A673 (cell line): ENCODE measurements at regions not wholly inside any gene's neighbourhood (a gene's known extent, or its start where the extent isn't known, plus 50 kb on each side); places are given as distances from the start of the nearest gene placed in this dataset.
A peak's percentile ranks its signal among the peaks of the same experiment; 100 is the strongest.

Source experiments
- BruUV-seq: library from RNA; stranded (reverse); fragments of 400-500 nt; replicated peaks from 2 replicates; lab custom pipeline; 2021; lab: Mats Ljungman, UMichigan
- CTCF ChIA-PET: fragments of 300-600 bp; sonication (Branson Sonifier 250); formaldehyde crosslinking; loops from one replicate; lab custom pipeline; 2022; ENCODE audit warnings: antibody characterized with exemption; lab: Charles Lee
- POLR2A ChIA-PET: fragments of 300-600 bp; sonication (Branson Sonifier 250); formaldehyde crosslinking; loops from one replicate; lab custom pipeline; 2022; ENCODE audit warnings: antibody characterized with exemption; ENCODE audit not compliant: low non-redundant PET; lab: Charles Lee
- DNase-seq: peaks from one replicate; pipeline ENCODE4 v3.0.0-alpha.2; 2015; ENCODE audit warnings: low spot score
- H3K27ac ChIP-seq: fragments of 200-600 bp; sonication (generic); 2 replicates; pipeline ENCODE4 v1.5.1; 2016; ENCODE audit warnings: mixed run types, low read depth, mild to moderate bottlenecking, mixed read lengths, antibody characterized with exemption, low read length; ENCODE audit not compliant: poor library complexity, severe bottlenecking
- H3K27me3 ChIP-seq: fragments of 200-600 bp; sonication (generic); replicated peaks from 2 replicates; pipeline ENCODE4 v1.6.1; 2017; ENCODE audit warnings: mixed run types, low read depth, mild to moderate bottlenecking, mixed read lengths, antibody characterized with exemption, low read length; ENCODE audit not compliant: insufficient read depth, poor library complexity
- H3K36me3 ChIP-seq: fragments of 200-600 bp; sonication (generic); 2 replicates; pipeline ENCODE4 v1.6.1; 2016; ENCODE audit warnings: mixed run types, mild to moderate bottlenecking, mixed read lengths, antibody characterized with exemption, low read length; ENCODE audit not compliant: insufficient read depth, poor library complexity, severe bottlenecking
- H3K4me1 ChIP-seq: fragments of 200-600 bp; sonication (generic); 2 replicates; pipeline ENCODE4 v1.6.1; 2017; ENCODE audit warnings: mixed run types, mild to moderate bottlenecking, mixed read lengths, antibody characterized with exemption, low read length; ENCODE audit not compliant: insufficient read depth, poor library complexity, severe bottlenecking
- H3K4me3 ChIP-seq: fragments of 200-600 bp; sonication (generic); 2 replicates; pipeline ENCODE4 v1.5.1; 2016; ENCODE audit warnings: low read depth, mixed run types, mild to moderate bottlenecking, mixed read lengths, low read length; ENCODE audit not compliant: poor library complexity, severe bottlenecking
- H3K9me3 ChIP-seq: fragments of 200-600 bp; sonication (generic); 2 replicates; pipeline ENCODE4 v1.6.1; 2016; ENCODE audit warnings: mixed run types, low read depth, mild to moderate bottlenecking, mixed read lengths, antibody characterized with exemption, low read length; ENCODE audit not compliant: poor library complexity, severe bottlenecking
- CTCF ChIP-seq: fragments of 300-800, 200-600 bp; sonication (generic); conservative IDR thresholded peaks from 2 replicates; pipeline ENCODE4 v1.5.1; 2017; ENCODE audit warnings: low read depth, mild to moderate bottlenecking, antibody characterized with exemption, low read length, moderate library complexity, mixed read lengths
- EZH2 ChIP-seq: fragments of 200-600 bp; sonication (generic); IDR thresholded peaks from 2 replicates; pipeline ENCODE4 v1.6.1; 2017; ENCODE audit warnings: borderline replicate concordance, low read depth, mild to moderate bottlenecking, mixed read lengths, antibody characterized with exemption, low read length; ENCODE audit not compliant: poor library complexity, severe bottlenecking
- intact Hi-C: fragments of 100-400 bp; cut with micrococcal nuclease; formaldehyde crosslinking; loops from one replicate; pipeline ENCODE4 v1.10.0; 2022; ENCODE audit not compliant: unreplicated experiment

- POLR2A ChIA-PET = no interaction called here
- intact Hi-C loops = no loop called here
- Histone ChIP-seq H3K9me3 (no peaks in the 10 kb centered on the region), H3K36me3 (no peaks in the 10 kb centered on the region), H3K27ac (no peak overlapping the region), H3K4me1 (peaks cover 10% of the 10 kb centered on the region), H3K27me3 (no peaks in the 10 kb centered on the region), H3K4me3 (no peak overlapping the region)
- CTCF ChIA-PET = no interaction called here
- no TSS peak for BruUV-seq
- TF ChIP-seq CTCF (no peak), EZH2 (no peak)
- no peak for DNase-seq
Observed at GRCh38 chr2:139480161-139480650, 700.0 kb upstream of the NXPH2 start.

- ChIA-PET CTCF (interaction anchor here (0.6 to 1.0 kb wide), 4 partner anchors 218 to 666 kb away, joined by 3 to 7 read pairs (median 3); no protein-coding TSS in a partner anchor), POLR2A (no interaction called here)
- intact Hi-C loops = loop anchor here (10.0 kb wide), 2 partner anchors 306 to 554 kb away; no protein-coding TSS in a partner anchor
- Histone ChIP-seq H3K4me3 (no peak overlapping the region), H3K4me1 (peaks cover 17% of the 10 kb centered on the region), H3K27me3 (no peaks in the 10 kb centered on the region), H3K36me3 (no peaks in the 10 kb centered on the region), H3K9me3 (no peaks in the 10 kb centered on the region), H3K27ac (no peak overlapping the region)
- DNase-seq = peak; percentile 88
- BruUV-seq = no TSS peak
- no peak for TF ChIP-seq EZH2
- TF ChIP-seq CTCF = peak; percentile 61
Observed at GRCh38 chr2:139478165-139478914, 698.1 kb upstream of the NXPH2 start.

- no peaks in the 10 kb centered on the region for H3K36me3 ChIP-seq
- no peak for TF ChIP-seq EZH2
- no peak for TF ChIP-seq CTCF
- BruUV-seq = no TSS peak
- no peaks in the 10 kb centered on the region for H3K9me3 ChIP-seq
- H3K4me1 ChIP-seq = peaks cover 17% of the 10 kb centered on the region
- H3K27me3 ChIP-seq = no peaks in the 10 kb centered on the region
- no peak overlapping the region for H3K4me3 ChIP-seq
- POLR2A ChIA-PET = no interaction called here
- no peak overlapping the region for H3K27ac ChIP-seq
- DNase-seq = peak; percentile 8
- CTCF ChIA-PET = no interaction called here
- intact Hi-C loops = loop anchor here (10.0 kb wide), 2 partner anchors 307 to 553 kb away; no protein-coding TSS in a partner anchor
Observed at GRCh38 chr2:139477618-139478017, 697.4 kb upstream of the NXPH2 start.
